NB4 (cell line): ENCODE measurements at regions not wholly inside any gene's neighbourhood (a gene's known extent, or its start where the extent isn't known, plus 50 kb on each side); places are given as distances from the start of the nearest gene placed in this dataset.

Experiments
- DNase-seq: peaks from one replicate; pipeline ENCODE4 v3.0.0; 2010; ENCODE audit warnings: low read depth
- H3K4me3 ChIP-seq: one replicate; pipeline ENCODE4 v1.5.1; 2011; ENCODE audit warnings: mild to moderate bottlenecking, low read depth, low read length, moderate library complexity
- CTCF ChIP-seq: IDR thresholded peaks from one replicate; pipeline ENCODE4 v1.5.1; 2012; ENCODE audit warnings: low read depth, low read length
- MAX ChIP-seq: IDR thresholded peaks from 2 replicates; pipeline ENCODE4 v1.6.1; 2011; ENCODE audit warnings: low read depth, low read length
- MYC ChIP-seq: IDR thresholded peaks from 2 replicates; pipeline ENCODE4 v1.6.1; 2011; ENCODE audit warnings: low read depth, low read length
- POLR2A ChIP-seq: IDR thresholded peaks from 2 replicates; pipeline ENCODE4 v1.6.1; 2011; ENCODE audit warnings: mild to moderate bottlenecking; ENCODE audit not compliant: insufficient read length; ENCODE audit errors: extremely low read depth

DNA sequence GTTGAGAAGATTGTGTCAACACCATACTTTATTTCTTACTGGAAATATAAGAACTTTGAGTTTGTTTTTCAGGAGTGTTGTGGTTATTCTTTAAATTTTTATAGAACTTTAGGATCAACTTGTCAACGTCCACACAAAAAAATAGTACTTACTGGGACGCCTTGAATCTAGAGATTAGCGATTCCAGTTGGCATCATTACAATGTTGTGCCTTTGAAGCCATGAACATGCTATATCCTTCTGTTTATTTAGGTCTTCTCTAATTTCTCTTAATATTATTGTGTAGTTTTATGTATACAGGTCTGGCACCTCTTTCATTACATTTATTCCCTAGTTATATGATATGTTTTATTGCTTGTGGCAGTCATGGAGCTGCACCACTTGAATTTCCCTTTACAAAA lies 320.8 kb upstream of the CCDC196 start:
- TF ChIP-seq CTCF (no peak), MYC (no peak), POLR2A (no peak), MAX (no peak)
- no peak overlapping the region for H3K4me3 ChIP-seq
- DNase-seq, result no peak

DNA sequence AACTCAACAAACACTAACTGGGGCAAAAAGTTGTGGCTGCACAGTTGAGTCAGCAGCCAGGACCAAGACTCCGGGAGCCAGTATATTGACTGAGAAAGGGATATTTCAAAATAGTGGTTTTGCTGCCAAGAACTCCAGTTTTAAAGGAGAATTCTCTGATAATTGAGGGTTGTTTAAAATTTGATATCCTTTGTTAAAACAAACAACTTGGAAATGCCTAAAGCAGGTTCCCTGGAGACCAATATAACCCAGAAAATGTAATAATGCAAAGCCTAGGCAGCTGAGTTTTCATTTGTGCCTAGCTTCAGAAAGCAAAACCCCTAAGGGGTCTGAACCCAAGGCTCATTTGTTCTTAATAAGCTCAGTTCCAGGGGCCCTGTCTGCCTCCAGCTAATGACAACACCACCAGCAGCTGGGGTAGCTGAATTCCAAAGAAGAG lies 311.7 kb upstream of the CCDC196 start:
- TF ChIP-seq CTCF, result no peak
- TF ChIP-seq MYC, result no peak
- no peak for TF ChIP-seq MAX
- no peak for TF ChIP-seq POLR2A
- DNase-seq, result no peak
- H3K4me3 ChIP-seq, result no peak overlapping the region

GRCh38 chr14:66177935-66178334 lies 308.2 kb upstream of the CCDC196 start:
- H3K4me3 ChIP-seq, result no peak overlapping the region
- DNase-seq, result no peak
- TF ChIP-seq MYC (no peak), POLR2A (no peak), MAX (no peak), CTCF (no peak)

DNA sequence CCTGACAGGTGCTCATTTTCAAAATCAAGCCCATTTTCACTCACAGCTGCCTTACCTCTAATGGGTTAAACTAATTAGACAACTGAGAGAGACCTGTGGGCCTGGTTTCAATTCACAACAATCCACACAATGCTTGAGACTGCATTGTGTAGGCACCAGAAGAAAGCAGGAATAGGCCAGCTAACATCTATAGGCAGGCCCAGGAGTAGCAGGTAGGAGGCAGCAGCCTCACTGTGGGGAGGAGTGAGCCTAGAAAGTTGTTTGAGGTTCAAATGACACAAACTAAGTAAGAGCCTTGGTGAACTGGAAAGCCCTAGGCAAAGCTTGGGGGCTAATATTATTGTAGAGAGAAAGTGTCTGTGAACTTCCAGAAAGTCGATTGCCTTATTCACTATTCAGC lies 289.5 kb upstream of the CCDC196 start:
- TF ChIP-seq MYC (no peak), MAX (no peak), POLR2A (no peak), CTCF (no peak)
- no peak for DNase-seq
- no peak overlapping the region for H3K4me3 ChIP-seq

DNA sequence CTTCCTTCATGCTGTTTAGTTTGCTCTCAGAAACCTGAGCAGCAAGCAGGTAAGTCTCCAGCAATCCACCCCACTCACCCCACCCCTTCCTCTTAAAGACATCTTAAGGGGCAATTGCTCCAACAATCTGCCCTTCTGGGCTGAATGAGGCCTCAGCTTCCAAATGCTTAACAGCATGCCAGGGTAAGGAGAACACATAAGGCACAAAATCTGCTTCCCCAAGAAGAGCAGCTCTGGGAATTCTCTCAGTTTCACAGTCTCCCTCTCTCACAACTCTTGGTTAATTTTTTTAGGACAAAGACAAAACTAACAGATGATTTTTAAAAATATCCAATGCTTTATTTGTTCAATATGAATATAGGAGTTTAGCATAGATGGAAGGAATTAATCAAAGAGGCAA lies 288.9 kb upstream of the CCDC196 start:
- TF ChIP-seq POLR2A (no peak), MYC (no peak), MAX (no peak), CTCF (no peak)
- no peak for DNase-seq
- no peak overlapping the region for H3K4me3 ChIP-seq

DNA sequence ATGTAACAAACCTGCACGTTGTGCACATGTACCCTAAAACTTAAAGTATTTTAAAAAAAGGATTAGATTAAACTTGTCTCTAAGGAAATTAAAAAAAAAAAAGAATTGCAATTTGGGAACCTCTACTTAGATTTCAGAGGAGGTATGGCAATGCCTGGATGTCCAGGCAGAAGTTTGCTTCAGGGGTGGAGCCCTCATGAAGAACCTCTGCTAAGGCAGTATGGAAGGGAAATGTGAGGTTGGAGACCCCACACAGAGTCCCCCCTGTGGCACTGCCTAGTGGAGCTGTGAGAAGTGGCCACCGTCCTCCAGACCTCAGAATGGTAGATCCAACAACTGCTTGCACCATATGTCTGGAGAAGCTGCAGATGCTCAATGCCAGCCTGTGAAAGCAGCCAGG lies 279.6 kb upstream of the CCDC196 start:
- DNase-seq, result peak; percentile 4
- TF ChIP-seq MAX (no peak), CTCF (no peak), MYC (no peak), POLR2A (no peak)

More for the DNA sequence above, 279.6 kb upstream of the CCDC196 start:
- no peak overlapping the region for H3K4me3 ChIP-seq
